ENCODE measurements at regions not wholly inside any gene's neighbourhood (a gene's known extent, or its start where the extent isn't known, plus 50 kb on each side); places are given as distances from the start of the nearest gene placed in this dataset.

DNA sequence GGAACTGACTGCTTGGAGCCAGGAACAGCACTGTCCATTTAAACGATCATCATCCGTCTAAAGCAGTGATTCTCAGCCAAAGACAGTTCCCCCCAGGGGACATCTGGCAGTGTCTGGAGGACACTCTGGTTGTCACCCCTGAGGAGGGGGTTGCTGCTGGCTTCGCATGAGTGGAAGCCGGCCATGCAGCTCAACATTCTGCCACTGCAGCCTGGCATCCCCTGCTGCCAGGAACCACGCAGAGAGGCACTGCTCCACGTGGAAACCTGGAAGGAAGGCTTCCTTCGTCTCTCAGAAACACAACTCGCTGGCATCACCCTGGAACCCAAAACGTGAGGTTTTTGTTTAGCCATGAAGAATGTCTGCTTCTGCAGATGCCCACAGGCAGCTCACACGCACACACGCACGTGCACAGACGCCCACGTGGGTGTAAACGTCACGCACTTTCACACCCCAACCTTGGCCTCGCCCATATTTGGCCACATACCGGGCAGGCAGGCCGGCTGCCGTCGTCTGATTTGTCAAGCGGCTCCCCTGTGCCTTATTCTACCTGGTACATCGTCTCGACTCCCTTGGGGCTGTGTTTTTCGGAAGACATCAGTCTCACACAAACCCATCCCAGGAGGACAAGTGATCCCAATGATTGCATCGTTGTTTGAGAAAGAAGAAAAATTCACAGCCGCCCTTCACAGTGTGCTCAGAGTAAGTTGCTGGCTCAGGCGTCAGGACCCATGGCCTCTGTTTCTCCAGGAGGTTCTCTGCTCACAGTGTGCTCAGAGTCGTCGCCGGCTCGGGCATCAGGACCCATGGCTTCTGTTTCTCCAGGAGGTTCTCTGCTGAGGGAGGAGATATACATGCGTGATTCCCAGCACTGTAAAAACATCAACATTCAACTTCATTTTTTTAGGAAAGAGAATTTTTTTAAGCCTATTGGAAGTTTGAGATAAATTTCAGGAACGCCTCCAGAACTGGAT is 127.2 kb upstream of the PPP2R2D start:
- TF ChIP-seq, protein P1, sequence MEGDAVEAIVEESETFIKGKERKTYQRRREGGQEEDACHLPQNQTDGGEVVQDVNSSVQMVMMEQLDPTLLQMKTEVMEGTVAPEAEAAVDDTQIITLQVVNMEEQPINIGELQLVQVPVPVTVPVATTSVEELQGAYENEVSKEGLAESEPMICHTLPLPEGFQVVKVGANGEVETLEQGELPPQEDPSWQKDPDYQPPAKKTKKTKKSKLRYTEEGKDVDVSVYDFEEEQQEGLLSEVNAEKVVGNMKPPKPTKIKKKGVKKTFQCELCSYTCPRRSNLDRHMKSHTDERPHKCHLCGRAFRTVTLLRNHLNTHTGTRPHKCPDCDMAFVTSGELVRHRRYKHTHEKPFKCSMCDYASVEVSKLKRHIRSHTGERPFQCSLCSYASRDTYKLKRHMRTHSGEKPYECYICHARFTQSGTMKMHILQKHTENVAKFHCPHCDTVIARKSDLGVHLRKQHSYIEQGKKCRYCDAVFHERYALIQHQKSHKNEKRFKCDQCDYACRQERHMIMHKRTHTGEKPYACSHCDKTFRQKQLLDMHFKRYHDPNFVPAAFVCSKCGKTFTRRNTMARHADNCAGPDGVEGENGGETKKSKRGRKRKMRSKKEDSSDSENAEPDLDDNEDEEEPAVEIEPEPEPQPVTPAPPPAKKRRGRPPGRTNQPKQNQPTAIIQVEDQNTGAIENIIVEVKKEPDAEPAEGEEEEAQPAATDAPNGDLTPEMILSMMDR (IDR thresholded peaks at IDR 0.05), result no peak
- TF ChIP-seq EP300 (IDR thresholded peaks at IDR 0.05), result no peak
- no peak for TF ChIP-seq POLR2A (IDR thresholded peaks at IDR 0.05)
